Uterus (tissue), 3 donors: ENCODE measurements at regions not wholly inside any gene's neighbourhood (a gene's known extent, or its start where the extent isn't known, plus 50 kb on each side); places are given as distances from the start of the nearest gene placed in this dataset.

Experiments
- DNase-seq, 2 donors: peaks; one replicate each; pipeline ENCODE4 v3.0.0-alpha.2; 2019 to 2020
- H3K27ac ChIP-seq, 2 donors: fragments of 200-600 bp; sonication (generic); 1 replicate in 1 of 2; 2 replicates in 1 of 2; pipeline ENCODE4 v1.5.1; 2016 to 2018
- H3K27me3 ChIP-seq, 2 donors: fragments of 200-600 bp; sonication (generic); one replicate each; pipeline ENCODE4 v1.5.1; 2018 to 2019; ENCODE audit warnings: control low read depth in 1 of 2
- H3K36me3 ChIP-seq, 2 donors: fragments of 200-600 bp; sonication (generic); one replicate each; pipeline ENCODE4 v1.5.1; 2019; ENCODE audit warnings: control low read depth in 1 of 2
- H3K4me1 ChIP-seq, 2 donors: fragments of 200-600 bp; sonication (generic); one replicate each; pipeline ENCODE4 v1.5.1; 2018 to 2019; ENCODE audit warnings: control low read depth in 1 of 2
- H3K4me3 ChIP-seq, 2 donors: fragments of 200-600 bp; sonication (generic); 1 replicate in 1 of 2; 2 replicates in 1 of 2; pipeline ENCODE4 v1.5.1; 2018 to 2019; ENCODE audit warnings: mild to moderate bottlenecking in 1 of 2
- H3K9me3 ChIP-seq, 2 donors: fragments of 200-600 bp; sonication (generic); one replicate each; pipeline ENCODE4 v1.5.1; 2019; ENCODE audit warnings: control low read depth in 1 of 2
- CTCF ChIP-seq, 4 experiments: fragments of 200-600 bp in 2 of 4; fragments of 450-650 bp in 2 of 4; sonication (generic) in 2 of 4; IDR thresholded peaks; one replicate each; pipeline ENCODE4 v1.5.1; 2016 to 2019; ENCODE audit warnings: antibody characterized with exemption in 4 of 4, mild to moderate bottlenecking in 2 of 4, moderate library complexity in 1 of 4
- POLR2A ChIP-seq, 2 donors: fragments of 450-650 bp; IDR thresholded peaks; one replicate each; pipeline ENCODE4 v1.6.1; 2016; ENCODE audit warnings: antibody characterized with exemption in 2 of 2, mild to moderate bottlenecking in 1 of 2, moderate library complexity in 1 of 2
- intact Hi-C: fragments of 100-400 bp; cut with DNase I; formaldehyde crosslinking; loops from one replicate; pipeline ENCODE4 v1.15.1; 2023; ENCODE audit warnings: low total_unique reads
- donor health status: DM: yes; HTN: yes; CAD: no.

- Histone ChIP-seq H3K4me1 (no peaks in the 10 kb centered on the region), H3K9me3 (no peaks in the 10 kb centered on the region), H3K4me3 (no peak overlapping the region), H3K36me3 (no peaks in the 10 kb centered on the region), H3K27me3 (no peaks in the 10 kb centered on the region), H3K27ac (no peak overlapping the region)
- intact Hi-C loops = no loop called here
- TF ChIP-seq CTCF (IDR thresholded peaks at IDR 0.05) (no peak), POLR2A (IDR thresholded peaks at IDR 0.05) (no peak)
- no peak for DNase-seq
Observed at GRCh38 chr4:125744891-125745364, 430.2 kb downstream of the FAT4 start.

GRCh38 chr4:125749354-125749753 is 434.6 kb downstream of the FAT4 start:
- intact Hi-C loops = no loop called here
- Histone ChIP-seq H3K36me3 (no peaks in the 10 kb centered on the region), H3K27ac (no peak overlapping the region), H3K27me3 (no peaks in the 10 kb centered on the region), H3K4me3 (no peak overlapping the region), H3K4me1 (no peaks in the 10 kb centered on the region), H3K9me3 (no peaks in the 10 kb centered on the region)
- TF ChIP-seq CTCF (IDR thresholded peaks at IDR 0.05) = no peak
- TF ChIP-seq POLR2A (IDR thresholded peaks at IDR 0.05) = no peak
- DNase-seq = no peak

GRCh38 chr4:125750399-125750798 is 435.6 kb downstream of the FAT4 start:
- no peak for TF ChIP-seq CTCF (IDR thresholded peaks at IDR 0.05)
- TF ChIP-seq POLR2A (IDR thresholded peaks at IDR 0.05) = no peak
- intact Hi-C loops = no loop called here
- Histone ChIP-seq H3K9me3 (no peaks in the 10 kb centered on the region), H3K27ac (no peak overlapping the region), H3K4me3 (no peak overlapping the region), H3K36me3 (peaks cover 0 to under 1% of the 10 kb centered on the region in 2 donors), H3K27me3 (no peaks in the 10 kb centered on the region), H3K4me1 (no peaks in the 10 kb centered on the region)
- no peak for DNase-seq

GRCh38 chr4:125750828-125751466 is 436.2 kb downstream of the FAT4 start:
- H3K36me3 ChIP-seq = peaks cover 0 to 5% of the 10 kb centered on the region in 2 donors
- no peak overlapping the region for H3K4me3 ChIP-seq
- no peaks in the 10 kb centered on the region for H3K9me3 ChIP-seq
- H3K4me1 ChIP-seq = no peaks in the 10 kb centered on the region
- intact Hi-C loops = no loop called here
- DNase-seq = peak in 1 of 2 donors; percentile 22
- TF ChIP-seq POLR2A (IDR thresholded peaks at IDR 0.05) = no peak
- TF ChIP-seq CTCF (IDR thresholded peaks at IDR 0.05) = peak in 3 of 4 experiments; percentile 14 to 33 (median 32)
- H3K27me3 ChIP-seq = no peaks in the 10 kb centered on the region
- no peak overlapping the region for H3K27ac ChIP-seq

- Histone ChIP-seq H3K4me1 (no peaks in the 10 kb centered on the region), H3K36me3 (peaks cover 0 to 5% of the 10 kb centered on the region in 2 donors), H3K4me3 (no peak overlapping the region), H3K27ac (no peak overlapping the region), H3K27me3 (no peaks in the 10 kb centered on the region), H3K9me3 (no peaks in the 10 kb centered on the region)
- intact Hi-C loops = no loop called here
- DNase-seq = no peak
- TF ChIP-seq POLR2A (IDR thresholded peaks at IDR 0.05) (no peak), CTCF (IDR thresholded peaks at IDR 0.05) (no peak)
Observed at GRCh38 chr4:125758438-125758837, 443.7 kb downstream of the FAT4 start.
